Liver (tissue), 3 donors: ENCODE measurements at regions not wholly inside any gene's neighbourhood (a gene's known extent, or its start where the extent isn't known, plus 50 kb on each side); places are given as distances from the start of the nearest gene placed in this dataset.

Experiments used
- GABPA ChIP-seq, 2 donors: IDR thresholded peaks in 1 of 2; conservative IDR thresholded peaks in 1 of 2; 2 replicates each; pipeline ENCODE4 v1.6.1; 2016; ENCODE audit warnings: antibody characterized with exemption in 2 of 2, mild to moderate bottlenecking in 1 of 2, moderate library complexity in 1 of 2
- JUND ChIP-seq, 2 donors: IDR thresholded peaks; 2 replicates each; pipeline ENCODE4 v1.6.1; 2016; ENCODE audit warnings: antibody characterized with exemption in 2 of 2
- NR2F2 ChIP-seq: IDR thresholded peaks from 2 replicates; pipeline ENCODE4 v1.6.1; 2016; ENCODE audit warnings: antibody characterized with exemption
- RAD21 ChIP-seq, 2 donors: IDR thresholded peaks; 2 replicates each; pipeline ENCODE4 v1.6.1; 2016; ENCODE audit warnings: antibody characterized with exemption in 2 of 2, mild to moderate bottlenecking in 2 of 2
- SP1 ChIP-seq: IDR thresholded peaks from 2 replicates; pipeline ENCODE4 v1.6.1; 2018; ENCODE audit warnings: antibody characterized with exemption, mild to moderate bottlenecking
- YY1 ChIP-seq: IDR thresholded peaks from 2 replicates; pipeline ENCODE4 v1.6.1; 2016; ENCODE audit warnings: antibody characterized with exemption, mild to moderate bottlenecking
- TF ChIP-seq, protein P1 (sequence below): fragments of 150-350 bp; IDR thresholded peaks from 2 replicates; pipeline ENCODE4 v1.5.1; 2017; ENCODE audit warnings: improper control_type of control experiment, low read depth, low read length; ENCODE audit not compliant: missing input control
- TF ChIP-seq, protein P2 (sequence below): IDR thresholded peaks from 2 replicates; pipeline ENCODE4 v1.6.1; 2016; ENCODE audit warnings: antibody characterized with exemption
- TF ChIP-seq, protein P3 (sequence below): IDR thresholded peaks from 2 replicates; pipeline ENCODE4 v1.6.1; 2016; ENCODE audit warnings: antibody characterized with exemption
- TF ChIP-seq, protein P4 (sequence below): IDR thresholded peaks from 2 replicates; pipeline ENCODE4 v1.6.1; 2016; ENCODE audit warnings: antibody characterized with exemption, mild to moderate bottlenecking
- TF ChIP-seq, protein P5 (sequence below): IDR thresholded peaks from 2 replicates; pipeline ENCODE4 v1.6.1; 2016; ENCODE audit warnings: antibody characterized with exemption
- donor health status: healthy.
- donor health status: healthy.

DNA sequence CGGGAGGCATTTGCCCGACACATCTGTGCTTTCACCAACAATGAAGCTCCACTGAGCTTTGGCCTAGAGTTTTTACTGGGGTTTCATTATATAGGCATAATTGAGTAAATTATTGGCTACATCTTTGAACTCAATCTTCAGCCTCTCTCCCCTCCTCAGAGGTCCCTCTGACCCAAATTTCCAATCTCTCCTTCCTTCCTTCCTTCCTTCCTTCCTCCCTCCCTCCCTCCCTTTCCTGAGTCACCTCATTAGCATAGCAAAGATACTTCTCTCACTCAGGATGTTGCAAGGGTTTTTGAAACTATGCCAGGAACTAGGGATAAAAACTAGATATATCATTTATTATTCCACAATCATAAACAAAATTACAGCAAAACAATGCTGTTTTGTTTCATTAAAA lies 202.8 kb upstream of the PRNP start:
- TF ChIP-seq, protein P1, sequence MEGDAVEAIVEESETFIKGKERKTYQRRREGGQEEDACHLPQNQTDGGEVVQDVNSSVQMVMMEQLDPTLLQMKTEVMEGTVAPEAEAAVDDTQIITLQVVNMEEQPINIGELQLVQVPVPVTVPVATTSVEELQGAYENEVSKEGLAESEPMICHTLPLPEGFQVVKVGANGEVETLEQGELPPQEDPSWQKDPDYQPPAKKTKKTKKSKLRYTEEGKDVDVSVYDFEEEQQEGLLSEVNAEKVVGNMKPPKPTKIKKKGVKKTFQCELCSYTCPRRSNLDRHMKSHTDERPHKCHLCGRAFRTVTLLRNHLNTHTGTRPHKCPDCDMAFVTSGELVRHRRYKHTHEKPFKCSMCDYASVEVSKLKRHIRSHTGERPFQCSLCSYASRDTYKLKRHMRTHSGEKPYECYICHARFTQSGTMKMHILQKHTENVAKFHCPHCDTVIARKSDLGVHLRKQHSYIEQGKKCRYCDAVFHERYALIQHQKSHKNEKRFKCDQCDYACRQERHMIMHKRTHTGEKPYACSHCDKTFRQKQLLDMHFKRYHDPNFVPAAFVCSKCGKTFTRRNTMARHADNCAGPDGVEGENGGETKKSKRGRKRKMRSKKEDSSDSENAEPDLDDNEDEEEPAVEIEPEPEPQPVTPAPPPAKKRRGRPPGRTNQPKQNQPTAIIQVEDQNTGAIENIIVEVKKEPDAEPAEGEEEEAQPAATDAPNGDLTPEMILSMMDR: no peak
- TF ChIP-seq, protein P2, sequence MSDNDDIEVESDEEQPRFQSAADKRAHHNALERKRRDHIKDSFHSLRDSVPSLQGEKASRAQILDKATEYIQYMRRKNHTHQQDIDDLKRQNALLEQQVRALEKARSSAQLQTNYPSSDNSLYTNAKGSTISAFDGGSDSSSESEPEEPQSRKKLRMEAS: no peak
- TF ChIP-seq SP1 (no peak), NR2F2 (no peak), GABPA (IDR thresholded peaks at IDR 0.05 in 1 of 2, conservative IDR thresholded peaks at IDR 0.05 in 1 of 2) (no peak), RAD21 (IDR thresholded peaks at IDR 0.05) (no peak), JUND (IDR thresholded peaks at IDR 0.05) (no peak), YY1 (no peak)
- TF ChIP-seq, protein P3, sequence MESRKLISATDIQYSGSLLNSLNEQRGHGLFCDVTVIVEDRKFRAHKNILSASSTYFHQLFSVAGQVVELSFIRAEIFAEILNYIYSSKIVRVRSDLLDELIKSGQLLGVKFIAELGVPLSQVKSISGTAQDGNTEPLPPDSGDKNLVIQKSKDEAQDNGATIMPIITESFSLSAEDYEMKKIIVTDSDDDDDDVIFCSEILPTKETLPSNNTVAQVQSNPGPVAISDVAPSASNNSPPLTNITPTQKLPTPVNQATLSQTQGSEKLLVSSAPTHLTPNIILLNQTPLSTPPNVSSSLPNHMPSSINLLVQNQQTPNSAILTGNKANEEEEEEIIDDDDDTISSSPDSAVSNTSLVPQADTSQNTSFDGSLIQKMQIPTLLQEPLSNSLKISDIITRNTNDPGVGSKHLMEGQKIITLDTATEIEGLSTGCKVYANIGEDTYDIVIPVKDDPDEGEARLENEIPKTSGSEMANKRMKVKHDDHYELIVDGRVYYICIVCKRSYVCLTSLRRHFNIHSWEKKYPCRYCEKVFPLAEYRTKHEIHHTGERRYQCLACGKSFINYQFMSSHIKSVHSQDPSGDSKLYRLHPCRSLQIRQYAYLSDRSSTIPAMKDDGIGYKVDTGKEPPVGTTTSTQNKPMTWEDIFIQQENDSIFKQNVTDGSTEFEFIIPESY: no peak
- TF ChIP-seq, protein P4, sequence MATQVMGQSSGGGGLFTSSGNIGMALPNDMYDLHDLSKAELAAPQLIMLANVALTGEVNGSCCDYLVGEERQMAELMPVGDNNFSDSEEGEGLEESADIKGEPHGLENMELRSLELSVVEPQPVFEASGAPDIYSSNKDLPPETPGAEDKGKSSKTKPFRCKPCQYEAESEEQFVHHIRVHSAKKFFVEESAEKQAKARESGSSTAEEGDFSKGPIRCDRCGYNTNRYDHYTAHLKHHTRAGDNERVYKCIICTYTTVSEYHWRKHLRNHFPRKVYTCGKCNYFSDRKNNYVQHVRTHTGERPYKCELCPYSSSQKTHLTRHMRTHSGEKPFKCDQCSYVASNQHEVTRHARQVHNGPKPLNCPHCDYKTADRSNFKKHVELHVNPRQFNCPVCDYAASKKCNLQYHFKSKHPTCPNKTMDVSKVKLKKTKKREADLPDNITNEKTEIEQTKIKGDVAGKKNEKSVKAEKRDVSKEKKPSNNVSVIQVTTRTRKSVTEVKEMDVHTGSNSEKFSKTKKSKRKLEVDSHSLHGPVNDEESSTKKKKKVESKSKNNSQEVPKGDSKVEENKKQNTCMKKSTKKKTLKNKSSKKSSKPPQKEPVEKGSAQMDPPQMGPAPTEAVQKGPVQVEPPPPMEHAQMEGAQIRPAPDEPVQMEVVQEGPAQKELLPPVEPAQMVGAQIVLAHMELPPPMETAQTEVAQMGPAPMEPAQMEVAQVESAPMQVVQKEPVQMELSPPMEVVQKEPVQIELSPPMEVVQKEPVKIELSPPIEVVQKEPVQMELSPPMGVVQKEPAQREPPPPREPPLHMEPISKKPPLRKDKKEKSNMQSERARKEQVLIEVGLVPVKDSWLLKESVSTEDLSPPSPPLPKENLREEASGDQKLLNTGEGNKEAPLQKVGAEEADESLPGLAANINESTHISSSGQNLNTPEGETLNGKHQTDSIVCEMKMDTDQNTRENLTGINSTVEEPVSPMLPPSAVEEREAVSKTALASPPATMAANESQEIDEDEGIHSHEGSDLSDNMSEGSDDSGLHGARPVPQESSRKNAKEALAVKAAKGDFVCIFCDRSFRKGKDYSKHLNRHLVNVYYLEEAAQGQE: no peak
- TF ChIP-seq, protein P5, sequence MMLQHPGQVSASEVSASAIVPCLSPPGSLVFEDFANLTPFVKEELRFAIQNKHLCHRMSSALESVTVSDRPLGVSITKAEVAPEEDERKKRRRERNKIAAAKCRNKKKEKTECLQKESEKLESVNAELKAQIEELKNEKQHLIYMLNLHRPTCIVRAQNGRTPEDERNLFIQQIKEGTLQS: no peak
